ENCODE measurements at regions not wholly inside any gene's neighbourhood (a gene's known extent, or its start where the extent isn't known, plus 50 kb on each side); places are given as distances from the start of the nearest gene placed in this dataset.

DNA sequence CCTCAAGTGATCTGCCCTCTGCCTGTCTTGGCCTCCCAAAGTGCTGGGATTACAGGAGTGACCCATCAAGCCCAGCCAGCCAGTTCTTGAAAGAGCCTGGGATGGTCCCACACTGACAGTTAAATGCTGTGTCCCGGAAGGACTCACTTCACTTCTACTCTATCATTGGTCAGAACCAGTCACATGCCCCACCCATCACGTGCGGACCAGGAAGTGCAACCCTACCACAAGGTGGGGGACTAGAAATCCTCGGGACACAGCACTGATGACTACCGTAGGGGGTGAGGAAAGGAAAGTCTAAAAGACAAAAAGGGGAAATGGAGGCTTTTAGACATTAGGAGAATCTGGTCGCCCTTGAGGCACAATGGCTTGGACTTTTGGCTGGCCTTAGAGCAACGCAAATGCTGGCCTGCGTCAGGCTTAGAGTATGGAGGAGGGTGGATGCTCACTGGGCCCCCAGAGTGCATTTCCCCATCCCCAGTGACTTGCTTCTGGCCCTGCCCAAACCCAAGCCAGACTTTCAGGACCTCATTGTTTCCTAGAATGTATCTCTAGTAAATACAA lies 207.7 kb downstream of the TTC8 start:
- intact Hi-C loops (cut with micrococcal nuclease): no loop called here
- POLR2A ChIA-PET: interaction anchor here (0.7 kb wide), 1 partner anchor 921 kb away, joined by 6 read pairs; no protein-coding TSS in a partner anchor
- H3K27me3 ChIP-seq (ENCODE audit: control insufficient read depth in 2 of 2, insufficient read depth in 2 of 2, low read length in 2 of 2): peaks cover 11 to 24% of the 10 kb centered on the region in 2 experiments
- no peaks in the 10 kb centered on the region for H3K36me3 ChIP-seq (ENCODE audit: control insufficient read depth in 2 of 2, extremely low read depth in 1 of 2, insufficient read depth in 2 of 2, low read length in 2 of 2)
- DNase-seq (ENCODE audit: low read depth, low spot score) (no peak), FAIRE-seq (no peak)
- H3K9me1 ChIP-seq (replicated peaks; ENCODE audit: control insufficient read depth, extremely low read depth, insufficient read depth, low read length): no peaks in the 10 kb centered on the region
- H4K20me1 ChIP-seq (replicated peaks; ENCODE audit: control insufficient read depth, extremely low read depth, insufficient read depth, low read length): no peaks in the 10 kb centered on the region
- TF ChIP-seq GATA2 (IDR thresholded peaks at IDR 0.05; ENCODE audit: insufficient read depth, insufficient read length, low read depth, low read length) (no peak), JUN (IDR thresholded peaks at IDR 0.05; ENCODE audit: borderline replicate concordance, insufficient read depth, insufficient read length, low read depth) (no peak), MYC (IDR thresholded peaks at IDR 0.05; ENCODE audit: low read depth, low read length) (no peak), POLR2AphosphoS5 (IDR thresholded peaks at IDR 0.05; ENCODE audit: insufficient read depth, low read depth, low read length) (no peak), EZH2 (IDR thresholded peaks at IDR 0.05; ENCODE audit: borderline replicate concordance, low read depth, low read length, severe bottlenecking) (no peak), FOS (IDR thresholded peaks at IDR 0.05; ENCODE audit: borderline replicate concordance, insufficient read depth, low read length) (no peak), POLR2A (IDR thresholded peaks at IDR 0.05; ENCODE audit: low read depth, low read length) (no peak)
- TF ChIP-seq, protein P1, sequence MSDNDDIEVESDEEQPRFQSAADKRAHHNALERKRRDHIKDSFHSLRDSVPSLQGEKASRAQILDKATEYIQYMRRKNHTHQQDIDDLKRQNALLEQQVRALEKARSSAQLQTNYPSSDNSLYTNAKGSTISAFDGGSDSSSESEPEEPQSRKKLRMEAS (IDR thresholded peaks at IDR 0.05; ENCODE audit: insufficient read depth, insufficient read length): no peak
- TF ChIP-seq, protein P2, sequence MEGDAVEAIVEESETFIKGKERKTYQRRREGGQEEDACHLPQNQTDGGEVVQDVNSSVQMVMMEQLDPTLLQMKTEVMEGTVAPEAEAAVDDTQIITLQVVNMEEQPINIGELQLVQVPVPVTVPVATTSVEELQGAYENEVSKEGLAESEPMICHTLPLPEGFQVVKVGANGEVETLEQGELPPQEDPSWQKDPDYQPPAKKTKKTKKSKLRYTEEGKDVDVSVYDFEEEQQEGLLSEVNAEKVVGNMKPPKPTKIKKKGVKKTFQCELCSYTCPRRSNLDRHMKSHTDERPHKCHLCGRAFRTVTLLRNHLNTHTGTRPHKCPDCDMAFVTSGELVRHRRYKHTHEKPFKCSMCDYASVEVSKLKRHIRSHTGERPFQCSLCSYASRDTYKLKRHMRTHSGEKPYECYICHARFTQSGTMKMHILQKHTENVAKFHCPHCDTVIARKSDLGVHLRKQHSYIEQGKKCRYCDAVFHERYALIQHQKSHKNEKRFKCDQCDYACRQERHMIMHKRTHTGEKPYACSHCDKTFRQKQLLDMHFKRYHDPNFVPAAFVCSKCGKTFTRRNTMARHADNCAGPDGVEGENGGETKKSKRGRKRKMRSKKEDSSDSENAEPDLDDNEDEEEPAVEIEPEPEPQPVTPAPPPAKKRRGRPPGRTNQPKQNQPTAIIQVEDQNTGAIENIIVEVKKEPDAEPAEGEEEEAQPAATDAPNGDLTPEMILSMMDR (IDR thresholded peaks at IDR 0.05; ENCODE audit: extremely low read depth in 1 of 2, insufficient read depth in 1 of 2, low read depth in 1 of 2, low read length in 2 of 2): no peak
- H3K79me2 ChIP-seq (ENCODE audit: control insufficient read depth, insufficient read depth, low read length): no peaks in the 10 kb centered on the region
- BruUV-seq (replicated peaks): no TSS peak
- H3K27ac ChIP-seq (ENCODE audit: insufficient read depth, low read depth, low read length): no peak overlapping the region
- no peak overlapping the region for H3K4me2 ChIP-seq (ENCODE audit: insufficient read depth, low read length)
- H3K4me3 ChIP-seq (replicated peaks in 1 of 3; ENCODE audit: insufficient read depth in 1 of 3, low read depth in 1 of 3, low read length in 3 of 3): no peak overlapping the region
- H3K4me1 ChIP-seq (ENCODE audit: control insufficient read depth, extremely low read depth, insufficient read depth, low read length): peaks cover 5% of the 10 kb centered on the region
- H3K9ac ChIP-seq (replicated peaks; ENCODE audit: extremely low read depth, insufficient read depth, low read length): no peak overlapping the region
- dilution Hi-C loops (cut with MboI; ENCODE audit: extremely low pct_ligation_motif_present, low sequenced_read_pairs): no loop called here
- CTCF ChIA-PET: no interaction called here
- no peak overlapping the region for H2AFZ ChIP-seq (ENCODE audit: low read depth, low read length)
- H3K9me3 ChIP-seq (replicated peaks; ENCODE audit: control insufficient read depth, insufficient read depth, low read length): no peaks in the 10 kb centered on the region

All from endothelial cell of umbilical vein (primary cell).